PFSK-1 (cell line): ENCODE measurements at regions not wholly inside any gene's neighbourhood (a gene's known extent, or its start where the extent isn't known, plus 50 kb on each side); places are given as distances from the start of the nearest gene placed in this dataset.

ENCODE experiments used
- POLR2AphosphoS5 ChIP-seq: IDR thresholded peaks from 2 replicates; pipeline ENCODE4 v1.6.1; 2012; ENCODE audit warnings: low read depth, mild to moderate bottlenecking, control low read depth, low read length, moderate library complexity
- REST ChIP-seq, 2 experiments: IDR thresholded peaks; 2 replicates each; pipeline versions ENCODE4 v1.6.1 to v1.8.0; 2011 to 2012; ENCODE audit warnings: low read depth in 2 of 2, low read length in 2 of 2, control low read depth in 1 of 2, inconsistent platforms in 1 of 2, mild to moderate bottlenecking in 1 of 2, moderate library complexity in 1 of 2; ENCODE audit not compliant: insufficient read depth in 1 of 2

DNA sequence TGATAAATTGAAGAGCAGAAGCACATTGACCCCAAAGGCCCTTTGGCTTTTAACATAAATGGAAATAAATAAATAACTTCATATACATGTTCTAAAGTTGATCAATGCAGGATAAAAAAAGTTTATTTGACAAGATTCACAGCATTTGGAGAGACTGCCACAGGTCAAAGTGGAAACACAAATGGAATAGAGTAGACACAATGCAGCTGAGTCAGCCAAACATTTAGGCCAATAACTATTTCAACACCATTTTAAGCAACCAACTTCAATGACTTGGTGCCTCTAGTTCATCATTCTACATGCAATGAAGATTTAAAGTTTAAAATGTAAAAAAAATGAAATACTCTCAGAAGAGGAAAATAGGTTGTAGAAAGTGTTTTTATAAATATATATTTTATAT lies 365.2 kb downstream of the FAT4 start:
- TF ChIP-seq POLR2AphosphoS5 (no peak), REST (IDR thresholded peaks at IDR 0.05; ENCODE audit: insufficient read depth in 1 of 2, low read depth in 2 of 2, low read length in 2 of 2) (no peak)
